ENCODE measurements at regions not wholly inside any gene's neighbourhood (a gene's known extent, or its start where the extent isn't known, plus 50 kb on each side); places are given as distances from the start of the nearest gene placed in this dataset.

GRCh38 chr6:56005426-56005825, 130.0 kb upstream of the BMP5 start:
- POLR2A ChIA-PET, result no interaction called here
- no peak for TF ChIP-seq CTCF (IDR thresholded peaks at IDR 0.05; ENCODE audit: insufficient read depth, low read depth, low read length)
- H3K36me3 ChIP-seq (ENCODE audit: control insufficient read depth, insufficient read depth, low read length), result no peaks in the 10 kb centered on the region
- CTCF ChIA-PET, result interaction anchor here (0.9 kb wide), 1 partner anchor 9 kb away, joined by 3 read pairs; no protein-coding TSS in a partner anchor
- H3K4me3 ChIP-seq (ENCODE audit: low read depth, low read length), result no peak overlapping the region
- H3K27me3 ChIP-seq (ENCODE audit: control insufficient read depth, insufficient read depth, low read length), result no peaks in the 10 kb centered on the region
- DNase-seq (ENCODE audit: low read depth), result no peak

- Histone ChIP-seq H3K36me3 (ENCODE audit: control insufficient read depth, insufficient read depth, low read length) (no peaks in the 10 kb centered on the region), H3K27me3 (ENCODE audit: control insufficient read depth, insufficient read depth, low read length) (no peaks in the 10 kb centered on the region), H3K4me3 (ENCODE audit: low read depth, low read length) (no peak overlapping the region)
- TF ChIP-seq CTCF (IDR thresholded peaks at IDR 0.05; ENCODE audit: insufficient read depth, low read depth, low read length), result no peak
- ChIA-PET POLR2A (no interaction called here), CTCF (interaction anchor here (0.7 kb wide), 1 partner anchor 31 kb away, joined by 3 read pairs; no protein-coding TSS in a partner anchor)
- DNase-seq (ENCODE audit: low read depth), result peak; percentile 4
Measured at GRCh38 chr6:56004426-56004825, 129.0 kb upstream of the BMP5 start.

DNA sequence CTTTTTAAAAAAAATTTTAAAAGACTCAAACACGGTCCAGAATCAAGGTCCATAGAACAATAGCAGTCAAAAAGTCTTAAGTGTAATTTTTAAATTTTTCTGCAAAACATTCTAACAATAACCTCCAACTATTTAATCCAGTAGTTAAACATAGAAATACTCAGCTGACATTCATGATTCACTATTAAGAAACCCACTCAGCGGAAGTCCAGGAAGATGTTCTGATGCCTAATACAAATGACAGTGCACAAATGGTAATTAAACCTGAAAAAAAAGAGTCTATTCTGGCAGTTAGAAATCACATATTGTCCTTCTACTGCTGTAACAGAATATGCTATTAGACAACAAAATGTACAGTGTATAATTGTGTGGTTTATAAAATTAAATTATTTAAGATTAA, 128.2 kb upstream of the BMP5 start:
- Histone ChIP-seq H3K4me3 (ENCODE audit: low read depth, low read length) (no peak overlapping the region), H3K36me3 (ENCODE audit: control insufficient read depth, insufficient read depth, low read length) (no peaks in the 10 kb centered on the region), H3K27me3 (ENCODE audit: control insufficient read depth, insufficient read depth, low read length) (no peaks in the 10 kb centered on the region)
- DNase-seq (ENCODE audit: low read depth), result no peak
- TF ChIP-seq CTCF (IDR thresholded peaks at IDR 0.05; ENCODE audit: insufficient read depth, low read depth, low read length), result no peak
- POLR2A ChIA-PET, result no interaction called here
- CTCF ChIA-PET, result no interaction called here

GRCh38 chr6:56002336-56002735, 126.9 kb upstream of the BMP5 start:
- ChIA-PET CTCF (no interaction called here), POLR2A (no interaction called here)
- DNase-seq (ENCODE audit: low read depth), result no peak
- H3K4me3 ChIP-seq (ENCODE audit: low read depth, low read length), result no peak overlapping the region
- H3K27me3 ChIP-seq (ENCODE audit: control insufficient read depth, insufficient read depth, low read length), result no peaks in the 10 kb centered on the region
- no peaks in the 10 kb centered on the region for H3K36me3 ChIP-seq (ENCODE audit: control insufficient read depth, insufficient read depth, low read length)
- no peak for TF ChIP-seq CTCF (IDR thresholded peaks at IDR 0.05; ENCODE audit: insufficient read depth, low read depth, low read length)

- POLR2A ChIA-PET, result no interaction called here
- CTCF ChIA-PET, result no interaction called here
Measured at GRCh38 chr6:55998576-55998975, 123.2 kb upstream of the BMP5 start.

More at GRCh38 chr6:55998576-55998975, 123.2 kb upstream of the BMP5 start:
- Histone ChIP-seq H3K36me3 (ENCODE audit: control insufficient read depth, insufficient read depth, low read length) (no peaks in the 10 kb centered on the region), H3K27me3 (ENCODE audit: control insufficient read depth, insufficient read depth, low read length) (no peaks in the 10 kb centered on the region), H3K4me3 (ENCODE audit: low read depth, low read length) (no peak overlapping the region)
- DNase-seq (ENCODE audit: low read depth), result no peak
- no peak for TF ChIP-seq CTCF (IDR thresholded peaks at IDR 0.05; ENCODE audit: insufficient read depth, low read depth, low read length)

All from BJ (cell line).